A673 (cell line): ENCODE measurements at regions not wholly inside any gene's neighbourhood (a gene's known extent, or its start where the extent isn't known, plus 50 kb on each side); places are given as distances from the start of the nearest gene placed in this dataset.

ENCODE experiments used
- BruUV-seq: library from RNA; stranded (reverse); fragments of 400-500 nt; replicated peaks from 2 replicates; lab custom pipeline; 2021; lab: Mats Ljungman, UMichigan
- CTCF ChIA-PET: fragments of 300-600 bp; sonication (Branson Sonifier 250); formaldehyde crosslinking; loops from one replicate; lab custom pipeline; 2022; ENCODE audit warnings: antibody characterized with exemption; lab: Charles Lee
- POLR2A ChIA-PET: fragments of 300-600 bp; sonication (Branson Sonifier 250); formaldehyde crosslinking; loops from one replicate; lab custom pipeline; 2022; ENCODE audit warnings: antibody characterized with exemption; ENCODE audit not compliant: low non-redundant PET; lab: Charles Lee
- DNase-seq: peaks from one replicate; pipeline ENCODE4 v3.0.0-alpha.2; 2015; ENCODE audit warnings: low spot score
- H3K27ac ChIP-seq: fragments of 200-600 bp; sonication (generic); 2 replicates; pipeline ENCODE4 v1.5.1; 2016; ENCODE audit warnings: mixed run types, low read depth, mild to moderate bottlenecking, mixed read lengths, antibody characterized with exemption, low read length; ENCODE audit not compliant: poor library complexity, severe bottlenecking
- H3K27me3 ChIP-seq: fragments of 200-600 bp; sonication (generic); replicated peaks from 2 replicates; pipeline ENCODE4 v1.6.1; 2017; ENCODE audit warnings: mixed run types, low read depth, mild to moderate bottlenecking, mixed read lengths, antibody characterized with exemption, low read length; ENCODE audit not compliant: insufficient read depth, poor library complexity
- H3K36me3 ChIP-seq: fragments of 200-600 bp; sonication (generic); 2 replicates; pipeline ENCODE4 v1.6.1; 2016; ENCODE audit warnings: mixed run types, mild to moderate bottlenecking, mixed read lengths, antibody characterized with exemption, low read length; ENCODE audit not compliant: insufficient read depth, poor library complexity, severe bottlenecking
- H3K4me1 ChIP-seq: fragments of 200-600 bp; sonication (generic); 2 replicates; pipeline ENCODE4 v1.6.1; 2017; ENCODE audit warnings: mixed run types, mild to moderate bottlenecking, mixed read lengths, antibody characterized with exemption, low read length; ENCODE audit not compliant: insufficient read depth, poor library complexity, severe bottlenecking
- H3K4me3 ChIP-seq: fragments of 200-600 bp; sonication (generic); 2 replicates; pipeline ENCODE4 v1.5.1; 2016; ENCODE audit warnings: low read depth, mixed run types, mild to moderate bottlenecking, mixed read lengths, low read length; ENCODE audit not compliant: poor library complexity, severe bottlenecking
- H3K9me3 ChIP-seq: fragments of 200-600 bp; sonication (generic); 2 replicates; pipeline ENCODE4 v1.6.1; 2016; ENCODE audit warnings: mixed run types, low read depth, mild to moderate bottlenecking, mixed read lengths, antibody characterized with exemption, low read length; ENCODE audit not compliant: poor library complexity, severe bottlenecking
- CTCF ChIP-seq: fragments of 300-800, 200-600 bp; sonication (generic); conservative IDR thresholded peaks from 2 replicates; pipeline ENCODE4 v1.5.1; 2017; ENCODE audit warnings: low read depth, mild to moderate bottlenecking, antibody characterized with exemption, low read length, moderate library complexity, mixed read lengths
- EZH2 ChIP-seq: fragments of 200-600 bp; sonication (generic); IDR thresholded peaks from 2 replicates; pipeline ENCODE4 v1.6.1; 2017; ENCODE audit warnings: borderline replicate concordance, low read depth, mild to moderate bottlenecking, mixed read lengths, antibody characterized with exemption, low read length; ENCODE audit not compliant: poor library complexity, severe bottlenecking
- intact Hi-C: fragments of 100-400 bp; cut with micrococcal nuclease; formaldehyde crosslinking; loops from one replicate; pipeline ENCODE4 v1.10.0; 2022; ENCODE audit not compliant: unreplicated experiment

- H3K27me3 ChIP-seq = no peaks in the 10 kb centered on the region
- TF ChIP-seq EZH2 (no peak), CTCF (no peak)
- H3K4me3 ChIP-seq = no peak overlapping the region
- intact Hi-C loops = loop anchor here (5.0 kb wide), 1 partner anchor 423 kb away; no protein-coding TSS in a partner anchor
- BruUV-seq = no TSS peak
- H3K9me3 ChIP-seq = no peaks in the 10 kb centered on the region
- no peak overlapping the region for H3K27ac ChIP-seq
- CTCF ChIA-PET = no interaction called here
- no peaks in the 10 kb centered on the region for H3K36me3 ChIP-seq
- DNase-seq = no peak
- POLR2A ChIA-PET = no interaction called here
- no peaks in the 10 kb centered on the region for H3K4me1 ChIP-seq
These were observed 305.1 kb downstream of the MAP2K6 start for GRCh38 chr17:69719474-69720048.

GRCh38 chr17:69722518-69722917, 308.0 kb downstream of the MAP2K6 start:
- intact Hi-C loops = no loop called here
- no peak for DNase-seq
- Histone ChIP-seq H3K4me3 (no peak overlapping the region), H3K4me1 (no peaks in the 10 kb centered on the region), H3K36me3 (no peaks in the 10 kb centered on the region), H3K27me3 (no peaks in the 10 kb centered on the region), H3K27ac (no peak overlapping the region), H3K9me3 (no peaks in the 10 kb centered on the region)
- TF ChIP-seq CTCF = no peak
- POLR2A ChIA-PET = no interaction called here
- no TSS peak for BruUV-seq
- CTCF ChIA-PET = no interaction called here

GRCh38 chr17:69723316-69723715, 308.8 kb downstream of the MAP2K6 start:
- intact Hi-C loops = no loop called here
- Histone ChIP-seq H3K4me1 (no peaks in the 10 kb centered on the region), H3K27me3 (no peaks in the 10 kb centered on the region), H3K27ac (no peak overlapping the region), H3K9me3 (no peaks in the 10 kb centered on the region), H3K4me3 (no peak overlapping the region), H3K36me3 (no peaks in the 10 kb centered on the region)
- no peak for TF ChIP-seq EZH2
- no peak for TF ChIP-seq CTCF
- ChIA-PET CTCF (no interaction called here), POLR2A (no interaction called here)
- BruUV-seq = no TSS peak
- no peak for DNase-seq
